NCI-H2196 (cell line): ENCODE measurements at regions not wholly inside any gene's neighbourhood (a gene's known extent, or its start where the extent isn't known, plus 50 kb on each side); places are given as distances from the start of the nearest gene placed in this dataset.
"Not testable (repeated sequence)": the region's sequence is repeated elsewhere in the genome, so short reads cannot be mapped to it uniquely, and the experiment has no call there.

ENCODE experiments used
- DNase-seq: peaks from one replicate; lab custom pipeline; 2025; ENCODE audit not compliant: unreplicated experiment; lab: John Stamatoyannopoulos, UW

DNA sequence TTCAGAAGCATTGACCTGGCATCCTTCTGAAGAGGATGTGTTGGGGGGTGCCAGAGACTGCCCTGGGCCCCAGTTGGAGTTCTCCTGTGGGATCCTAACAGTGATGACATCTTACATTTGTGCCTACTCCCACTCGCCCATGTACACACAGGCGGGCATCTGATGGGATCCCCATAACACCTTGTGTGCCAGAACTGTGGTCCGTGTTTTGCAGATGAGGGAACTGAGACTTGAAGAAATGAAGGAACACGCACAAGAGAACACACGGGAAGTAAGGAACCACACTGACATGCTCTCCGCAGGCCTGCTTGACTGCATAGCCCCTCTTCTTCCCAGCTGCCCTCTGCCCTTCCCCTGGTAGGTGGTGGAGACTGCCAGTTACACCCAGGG is 255.3 kb downstream of the MYCN start:
- no peak for DNase-seq

- no peak for DNase-seq
Measured at GRCh38 chr2:16194931-16195680, 254.8 kb downstream of the MYCN start.

DNA sequence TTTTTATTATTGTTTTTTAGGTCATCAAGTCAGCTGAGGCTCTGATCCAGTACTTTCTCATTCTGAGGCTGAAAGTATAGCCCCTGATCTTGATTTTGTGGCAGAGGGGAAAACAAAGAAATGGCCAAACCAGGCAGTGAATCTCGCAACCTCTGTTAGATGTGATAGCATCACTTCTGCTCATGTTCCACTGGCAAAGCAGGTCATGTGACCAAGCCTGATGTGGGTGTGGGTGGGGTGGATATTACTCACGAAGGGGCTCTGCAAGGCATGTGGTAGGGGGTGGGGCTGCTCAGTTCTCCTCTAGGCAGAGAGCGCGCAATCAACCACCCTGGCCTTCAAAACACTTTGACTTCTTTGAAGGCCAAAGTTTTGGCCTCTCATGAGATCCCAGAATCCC is 254.2 kb downstream of the MYCN start:
- DNase-seq = no peak

DNA sequence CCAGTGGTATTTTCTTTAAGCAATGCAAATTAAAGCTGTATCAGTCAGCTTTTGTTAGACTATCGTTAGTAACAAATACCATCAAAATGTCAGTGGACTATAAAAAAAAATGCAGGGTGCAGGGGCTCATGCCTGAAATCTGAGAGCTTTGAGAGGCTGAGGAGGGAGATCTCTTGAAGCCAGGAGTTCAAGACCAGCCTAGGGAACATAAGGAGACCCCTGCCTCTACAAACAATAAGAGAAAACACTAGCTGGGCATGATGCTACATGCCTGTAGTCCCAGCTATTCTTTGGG is 253.7 kb downstream of the MYCN start:
- no peak for DNase-seq

DNA sequence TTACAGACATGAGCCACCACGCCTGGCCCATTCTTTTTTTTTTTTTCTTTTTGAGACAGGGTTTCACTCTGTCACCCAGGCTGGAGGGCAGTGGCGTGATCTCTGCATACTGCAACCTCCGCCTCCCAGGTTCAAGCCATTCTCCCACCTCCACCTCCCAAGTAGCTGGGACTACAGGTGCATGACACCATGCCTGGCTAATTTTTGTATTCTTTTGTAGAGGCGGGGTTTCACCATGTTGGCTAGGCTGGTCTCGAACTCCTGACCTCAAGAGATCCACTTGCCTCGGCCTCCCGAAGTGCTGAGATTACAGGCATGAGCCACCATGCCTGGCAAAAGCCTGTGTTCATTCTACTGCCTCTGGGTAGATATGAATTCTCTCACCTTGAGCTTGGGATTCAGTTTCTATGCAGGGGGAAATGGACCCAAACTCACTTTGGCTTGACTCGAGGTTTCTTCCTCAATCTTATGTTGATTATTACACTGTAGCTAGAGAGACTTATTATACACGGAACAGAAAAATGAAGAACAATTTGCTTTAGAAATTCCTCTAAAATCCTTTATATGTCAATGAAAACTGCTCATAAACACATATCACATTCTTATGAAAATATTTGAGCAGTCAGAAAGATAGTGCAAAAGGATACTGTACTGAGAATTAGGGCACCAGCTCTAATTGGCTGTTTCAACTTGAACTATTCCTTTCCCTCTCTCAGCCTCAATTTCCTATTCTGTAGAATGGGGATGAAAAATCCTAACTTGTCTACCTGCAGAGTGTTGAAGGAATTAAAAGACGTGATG is 252.3 kb downstream of the MYCN start:
- DNase-seq = no peak

GRCh38 chr2:16191431-16192200 is 251.3 kb downstream of the MYCN start:
- no peak for DNase-seq

DNA sequence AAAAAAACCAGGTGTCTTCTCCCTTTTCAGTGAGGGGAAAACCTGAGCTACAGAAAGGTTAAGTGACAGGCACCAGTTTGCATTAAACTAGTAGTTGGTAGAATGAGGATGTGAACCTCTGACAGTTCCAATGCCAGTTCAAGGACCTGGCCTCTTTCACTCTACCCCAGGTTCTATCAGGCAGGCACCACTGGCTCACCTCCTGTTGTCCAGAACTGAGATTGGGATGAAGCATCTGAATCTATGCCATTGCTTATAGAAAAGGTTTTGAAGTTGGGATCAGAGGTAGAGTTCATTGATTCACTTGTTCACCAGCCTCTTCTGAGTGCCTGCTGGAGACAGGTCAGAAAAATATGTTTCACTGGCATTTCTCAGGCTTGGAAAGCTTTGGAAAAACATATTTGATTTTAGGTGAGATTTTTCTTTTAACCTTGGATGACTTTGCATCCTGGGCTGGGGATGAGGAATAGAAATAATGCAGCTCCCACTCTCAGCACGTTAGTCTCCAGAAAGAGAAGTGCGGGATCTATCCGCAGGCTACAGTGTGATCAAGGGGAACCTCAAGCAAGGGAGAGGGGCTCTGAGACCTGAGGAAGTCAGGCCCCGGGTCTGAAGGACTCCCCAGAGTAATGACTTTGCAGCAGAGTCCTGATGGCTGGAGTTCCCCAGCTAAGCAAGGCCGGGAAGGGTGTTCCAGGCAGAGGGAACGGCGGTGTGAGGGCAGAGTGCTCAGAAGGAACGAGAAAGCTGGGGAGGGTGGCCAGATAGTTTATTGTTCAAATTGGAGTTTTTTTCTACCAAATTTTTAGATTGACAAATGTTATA is 250.3 kb downstream of the MYCN start:
- no peak for DNase-seq

- DNase-seq = no peak
Measured at GRCh38 chr2:16189836-16190160, 249.4 kb downstream of the MYCN start.

DNA sequence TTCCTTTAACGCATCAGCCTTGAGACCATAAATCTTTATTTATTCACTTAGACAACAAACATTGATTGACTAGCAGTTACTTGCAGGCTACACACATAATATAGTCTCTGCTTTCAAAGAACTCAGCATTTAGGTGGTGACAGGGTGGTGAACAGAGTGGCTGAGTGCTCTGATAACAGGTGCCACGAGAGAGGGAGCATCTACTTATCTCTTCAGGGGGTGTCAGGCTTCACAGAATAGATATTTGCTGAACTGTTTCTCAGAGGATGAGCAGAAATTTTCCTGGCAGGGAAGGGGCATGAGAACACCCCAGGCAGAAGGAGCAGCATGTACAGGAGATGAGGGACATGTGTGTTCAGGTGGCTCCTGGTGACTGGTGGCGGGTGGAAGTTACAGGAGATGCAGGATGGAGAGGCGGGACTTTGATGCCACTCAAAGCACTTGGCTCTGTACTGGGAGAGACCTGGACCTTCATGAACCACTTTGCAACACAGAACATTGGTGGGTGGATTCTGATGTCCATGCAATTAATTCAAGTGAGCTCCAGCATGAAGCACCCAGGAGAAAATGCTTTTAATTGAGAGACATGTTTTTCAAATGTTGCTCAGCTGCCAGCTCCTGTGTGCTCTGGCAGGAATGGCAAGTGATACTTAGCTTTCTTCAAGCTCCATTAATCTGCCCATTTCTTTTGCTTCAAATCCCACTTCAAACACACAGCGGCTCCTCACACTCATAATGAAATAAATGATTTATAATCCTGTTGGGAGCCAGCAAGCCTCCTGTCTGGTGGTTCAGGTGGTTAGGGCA is 248.9 kb downstream of the MYCN start:
- DNase-seq = no peak

- no peak for DNase-seq
Measured at GRCh38 chr2:16188261-16188890, 248.0 kb downstream of the MYCN start.

DNA sequence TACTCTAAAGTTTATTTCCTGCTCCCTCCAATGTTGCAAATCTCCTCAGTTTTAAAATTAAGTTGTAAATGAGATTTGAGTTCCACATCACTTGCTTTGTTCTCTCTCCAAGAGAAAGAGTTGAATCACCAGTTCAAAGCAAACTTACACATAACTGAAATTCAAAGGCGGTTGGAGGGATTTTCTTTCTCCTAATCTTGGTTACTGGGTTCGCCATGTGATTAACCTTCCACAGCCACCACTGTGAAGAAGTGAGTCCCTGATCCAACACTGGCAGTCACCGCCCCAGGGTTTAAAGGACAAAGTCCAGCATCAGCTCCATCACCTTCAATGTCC is 247.1 kb downstream of the MYCN start:
- no peak for DNase-seq

DNA sequence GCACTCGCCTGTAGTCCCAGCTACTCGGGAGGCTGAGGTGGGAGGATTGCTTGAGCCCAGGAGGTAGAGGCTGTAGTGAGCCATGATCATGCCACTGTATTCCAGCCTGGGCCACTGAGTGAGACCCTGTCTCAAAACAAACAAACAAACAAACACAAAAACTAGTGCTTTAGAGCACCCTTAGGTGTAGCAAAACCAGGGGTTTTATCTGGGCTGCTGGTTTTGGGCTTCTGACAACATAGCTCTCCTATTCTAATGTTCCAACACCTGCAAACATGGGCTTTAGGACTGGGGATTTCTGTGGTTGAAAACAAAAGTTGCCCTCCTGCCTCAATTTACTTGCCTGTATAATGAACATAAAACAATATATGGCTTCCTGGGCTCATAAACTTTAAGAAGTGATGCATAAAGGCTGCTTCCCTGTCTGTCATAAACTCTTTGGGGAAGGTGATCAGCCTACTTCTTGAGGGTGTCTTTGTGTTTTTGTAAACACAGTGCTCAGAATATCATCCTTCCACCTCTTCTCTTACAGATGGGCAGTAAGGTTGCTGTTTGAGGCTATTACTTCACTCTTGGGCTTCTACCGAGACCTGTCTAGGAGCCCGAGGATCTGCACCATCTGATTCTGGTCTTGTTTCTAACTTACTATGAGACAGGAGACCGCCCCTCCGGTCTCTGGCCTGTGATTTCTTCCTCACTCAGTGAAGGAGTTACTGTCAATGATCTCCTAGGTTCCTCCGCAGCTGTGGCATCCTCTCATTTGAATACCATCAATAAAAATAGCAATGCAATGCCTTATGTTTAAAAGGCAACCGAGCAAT is 246.5 kb downstream of the MYCN start:
- DNase-seq = no peak

DNA sequence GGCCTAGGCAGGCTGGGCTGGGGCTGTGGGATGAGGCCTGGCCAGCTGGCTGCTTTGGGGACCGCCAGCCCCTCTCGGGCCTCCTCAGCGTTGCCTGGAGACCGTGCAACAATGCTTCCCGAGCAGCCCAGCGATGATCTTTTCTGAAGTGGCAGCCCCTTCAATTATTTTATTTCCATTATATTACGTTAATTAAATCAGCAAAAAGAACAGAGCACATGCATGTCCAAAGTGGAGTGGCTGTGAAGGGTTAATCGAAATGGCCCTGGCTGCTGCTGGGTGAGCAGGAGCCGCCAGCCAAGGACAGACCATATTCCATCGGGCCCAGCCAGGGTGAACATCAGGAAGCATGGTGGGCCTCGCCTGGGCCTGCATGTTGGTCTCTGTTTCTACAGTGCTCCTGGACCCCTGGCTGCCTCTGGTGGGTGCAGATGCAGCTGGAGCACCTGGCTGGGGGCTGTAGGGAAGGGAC is 245.5 kb downstream of the MYCN start:
- no peak for DNase-seq

DNA sequence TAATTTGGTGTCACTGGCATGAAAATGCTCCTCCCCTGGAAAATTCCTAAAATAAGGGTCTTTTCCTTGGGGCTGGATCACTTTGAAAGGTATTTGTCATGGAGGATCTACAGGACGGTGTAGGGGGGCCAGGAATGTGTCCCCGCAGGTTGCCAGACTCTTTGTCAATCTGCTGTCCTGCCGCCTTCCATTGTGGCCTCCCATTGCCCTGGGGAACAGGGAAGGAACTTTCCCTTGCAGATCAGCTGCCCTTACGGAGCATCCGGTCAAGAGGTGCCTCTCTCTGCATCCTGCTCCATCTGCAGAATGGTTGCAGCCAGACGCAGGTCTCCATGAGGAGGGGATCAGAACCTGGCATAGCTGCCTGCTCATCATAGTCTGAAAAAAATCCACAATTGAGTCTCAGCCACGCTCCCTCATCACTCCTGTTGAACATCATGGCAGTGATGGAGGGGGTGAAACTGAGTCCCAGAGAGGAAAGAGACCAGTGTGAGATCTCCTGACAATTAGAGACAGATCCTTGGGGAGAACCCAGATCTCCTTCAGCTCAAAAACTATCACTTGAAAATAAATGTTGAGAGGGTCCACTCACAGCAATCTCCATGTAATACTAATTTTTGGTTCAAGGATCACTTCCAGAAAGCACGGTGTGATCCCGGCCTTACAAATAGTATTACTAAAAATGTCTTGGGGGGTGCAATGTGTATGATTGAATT is 244.8 kb downstream of the MYCN start:
- no peak for DNase-seq

DNA sequence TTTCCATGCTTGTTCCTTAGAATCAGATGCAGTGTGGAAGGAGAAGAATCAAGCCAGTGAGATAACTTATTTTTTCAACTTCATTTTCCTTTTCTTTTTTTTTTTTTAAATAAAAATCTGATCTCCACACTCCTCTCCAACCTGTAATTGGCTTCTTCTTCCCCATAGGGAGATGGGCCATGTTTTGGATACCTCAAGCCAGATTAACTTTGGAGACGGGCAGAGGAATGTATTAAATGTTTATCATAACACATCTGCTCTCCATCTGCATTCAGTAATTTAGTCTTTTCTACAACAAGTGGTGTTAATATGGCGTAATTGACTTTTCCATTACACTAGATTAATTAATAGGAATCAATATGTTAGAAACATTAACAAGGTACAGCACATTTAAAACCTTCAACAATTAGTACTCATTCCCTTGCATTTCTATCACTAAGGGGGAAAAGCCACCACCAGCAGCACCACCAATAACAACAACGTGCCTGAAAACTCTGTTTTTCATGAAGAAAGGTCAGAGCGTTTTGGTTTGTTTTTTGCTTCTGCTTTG is 244.1 kb downstream of the MYCN start:
- no peak for DNase-seq

- DNase-seq = no peak
Measured at GRCh38 chr2:16183345-16183744, 243.0 kb downstream of the MYCN start.

DNA sequence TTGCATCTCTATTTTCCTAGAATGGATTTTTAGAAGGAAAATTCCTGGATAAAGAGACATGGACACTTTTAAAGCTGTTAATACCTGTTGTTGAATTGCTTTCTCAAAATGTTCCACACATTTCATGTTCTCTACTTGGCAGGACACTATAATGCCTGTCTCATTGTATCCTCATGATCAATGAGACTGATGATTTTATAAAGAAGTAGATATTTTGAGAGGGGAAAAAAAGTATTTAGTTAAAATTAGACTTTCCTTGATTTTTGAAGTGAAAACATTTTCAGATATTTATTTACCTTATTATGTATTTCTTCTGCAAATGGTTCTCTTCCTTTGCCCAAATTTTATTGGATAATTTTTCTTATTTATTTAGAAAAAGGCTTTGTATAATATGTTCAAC is 242.5 kb downstream of the MYCN start:
- DNase-seq = no peak

- DNase-seq = not testable (repeated sequence)
Measured at GRCh38 chr2:16182311-16182815, 242.0 kb downstream of the MYCN start.
